Stomach (tissue), 4 donors: ENCODE measurements at regions not wholly inside any gene's neighbourhood (a gene's known extent, or its start where the extent isn't known, plus 50 kb on each side); places are given as distances from the start of the nearest gene placed in this dataset.
"Not testable (repeated sequence)": the region's sequence is repeated elsewhere in the genome, so short reads cannot be mapped to it uniquely, and the experiment has no call there.

Experiments
- EP300 ChIP-seq: sonication (generic); formaldehyde crosslinking; IDR thresholded peaks from one replicate; pipeline ENCODE4 v1.6.1; 2017; ENCODE audit warnings: antibody characterized with exemption
- TF ChIP-seq, protein P1 (sequence below), 7 experiments: fragments of 450-650 bp in 4 of 7; fragments of 200-600 bp in 3 of 7; sonication (generic) in 3 of 7; IDR thresholded peaks; one replicate each; pipeline ENCODE4 v1.5.1; 2016 to 2019; ENCODE audit warnings: antibody characterized with exemption in 7 of 7, control low read depth in 2 of 7, mild to moderate bottlenecking in 1 of 7

DNA sequence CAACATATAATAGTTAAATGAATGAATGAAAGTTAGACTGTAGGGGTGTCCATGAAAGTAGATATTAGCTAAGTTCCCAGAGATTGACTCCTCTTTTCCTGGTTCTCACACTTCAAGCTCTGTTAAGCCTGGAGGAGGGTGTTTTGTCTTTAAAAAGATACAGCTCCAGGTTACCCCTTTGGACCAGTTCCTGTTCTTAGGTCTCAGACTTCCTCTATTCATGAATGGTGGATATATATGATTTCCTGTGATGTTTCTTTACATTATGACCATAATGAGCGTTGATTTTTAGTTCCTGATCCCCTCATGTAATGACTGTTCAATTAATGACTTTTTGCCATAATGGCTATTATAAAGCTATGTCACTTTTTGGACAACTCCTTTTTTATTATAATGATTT lies 115.9 kb downstream of the FAM72C start:
- TF ChIP-seq, protein P1, sequence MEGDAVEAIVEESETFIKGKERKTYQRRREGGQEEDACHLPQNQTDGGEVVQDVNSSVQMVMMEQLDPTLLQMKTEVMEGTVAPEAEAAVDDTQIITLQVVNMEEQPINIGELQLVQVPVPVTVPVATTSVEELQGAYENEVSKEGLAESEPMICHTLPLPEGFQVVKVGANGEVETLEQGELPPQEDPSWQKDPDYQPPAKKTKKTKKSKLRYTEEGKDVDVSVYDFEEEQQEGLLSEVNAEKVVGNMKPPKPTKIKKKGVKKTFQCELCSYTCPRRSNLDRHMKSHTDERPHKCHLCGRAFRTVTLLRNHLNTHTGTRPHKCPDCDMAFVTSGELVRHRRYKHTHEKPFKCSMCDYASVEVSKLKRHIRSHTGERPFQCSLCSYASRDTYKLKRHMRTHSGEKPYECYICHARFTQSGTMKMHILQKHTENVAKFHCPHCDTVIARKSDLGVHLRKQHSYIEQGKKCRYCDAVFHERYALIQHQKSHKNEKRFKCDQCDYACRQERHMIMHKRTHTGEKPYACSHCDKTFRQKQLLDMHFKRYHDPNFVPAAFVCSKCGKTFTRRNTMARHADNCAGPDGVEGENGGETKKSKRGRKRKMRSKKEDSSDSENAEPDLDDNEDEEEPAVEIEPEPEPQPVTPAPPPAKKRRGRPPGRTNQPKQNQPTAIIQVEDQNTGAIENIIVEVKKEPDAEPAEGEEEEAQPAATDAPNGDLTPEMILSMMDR (IDR thresholded peaks at IDR 0.05) = not testable (repeated sequence)
- not testable (repeated sequence) for TF ChIP-seq EP300
